ENCODE measurements at regions not wholly inside any gene's neighbourhood (a gene's known extent, or its start where the extent isn't known, plus 50 kb on each side); places are given as distances from the start of the nearest gene placed in this dataset.

GRCh38 chr15:26017665-26018064 is 154.5 kb upstream of the ATP10A start:
- TF ChIP-seq EP300 (IDR thresholded peaks at IDR 0.05) (no peak), POLR2A (IDR thresholded peaks at IDR 0.05) (no peak)
